Activated CD8-positive, alpha-beta T cell treated with anti-CD3 and anti-CD28 coated beads for 36 hours (primary cell): ENCODE measurements at regions not wholly inside any gene's neighbourhood (a gene's known extent, or its start where the extent isn't known, plus 50 kb on each side); places are given as distances from the start of the nearest gene placed in this dataset.

ENCODE experiments used
- ATAC-seq: fragments of 200-7000 bp; cut with Tn5 transposase; one replicate; pipeline ENCODE4 v1.10.0; 2021; ENCODE audit warnings: mild to moderate bottlenecking, moderate library complexity
- CTCF ChIA-PET: fragments of 350-600 bp; sonication (Branson Sonifier 250); formaldehyde crosslinking; loops from one replicate; lab custom pipeline; 2021; ENCODE audit warnings: antibody characterized with exemption; lab: Charles Lee
- POLR2A ChIA-PET: fragments of 350-600 bp; sonication (Branson Sonifier 250); formaldehyde crosslinking; loops from one replicate; lab custom pipeline; 2021; ENCODE audit warnings: antibody characterized with exemption; lab: Charles Lee
- DNase-seq: peaks from one replicate; pipeline ENCODE4 v3.0.0-alpha.2; 2020
- H3K27ac Mint-ChIP-seq: one replicate; pipeline ENCODE4 v1.8.0; 2021; ENCODE audit warnings: mild to moderate bottlenecking, mixed read lengths
- H3K27me3 Mint-ChIP-seq: one replicate; pipeline ENCODE4 v1.8.0; 2021; ENCODE audit warnings: mixed read lengths
- H3K36me3 Mint-ChIP-seq: one replicate; pipeline ENCODE4 v1.8.0; 2021; ENCODE audit warnings: low read depth, mixed read lengths
- H3K4me1 Mint-ChIP-seq: one replicate; pipeline ENCODE4 v1.8.0; 2021; ENCODE audit warnings: low read depth, mixed read lengths
- H3K4me3 Mint-ChIP-seq: one replicate; pipeline ENCODE4 v1.8.0; 2021; ENCODE audit warnings: mild to moderate bottlenecking, moderate library complexity, mixed read lengths
- H3K9me3 Mint-ChIP-seq: one replicate; pipeline ENCODE4 v1.8.0; 2021; ENCODE audit warnings: mixed read lengths
- CTCF ChIP-seq: fragments of 200-600 bp; IDR thresholded peaks from one replicate; pipeline ENCODE4 v1.8.0; 2022; ENCODE audit warnings: antibody characterized with exemption, mild to moderate bottlenecking
- intact Hi-C: fragments of 100-400 bp; cut with micrococcal nuclease; formaldehyde crosslinking; loops from one replicate; pipeline ENCODE4 v1.10.0; 2022

- CTCF ChIA-PET, result no interaction called here
- DNase-seq, result no peak
Observed at GRCh38 chr14:22329371-22329770, 259.7 kb downstream of the DAD1 start.

GRCh38 chr14:22325676-22326400 is 263.2 kb downstream of the DAD1 start:
- CTCF ChIA-PET, result no interaction called here
- DNase-seq, result no peak
- Mint-ChIP-seq H3K4me1 (no peaks in the 10 kb centered on the region), H3K9me3 (no peaks in the 10 kb centered on the region), H3K36me3 (no peaks in the 10 kb centered on the region), H3K4me3 (no peak overlapping the region), H3K27me3 (no peaks in the 10 kb centered on the region), H3K27ac (no peak overlapping the region)
- POLR2A ChIA-PET, result no interaction called here
- TF ChIP-seq CTCF, result no peak
- no peak for ATAC-seq
- intact Hi-C loops, result loop anchor here (10.0 kb wide), 1 partner anchor 149 kb away; no protein-coding TSS in a partner anchor

More at GRCh38 chr14:22329371-22329770, 259.7 kb downstream of the DAD1 start:
- H3K9me3 Mint-ChIP-seq, result no peaks in the 10 kb centered on the region
- no peak for ATAC-seq
- POLR2A ChIA-PET, result no interaction called here
- no peak overlapping the region for H3K4me3 Mint-ChIP-seq
- no peaks in the 10 kb centered on the region for H3K4me1 Mint-ChIP-seq
- intact Hi-C loops, result loop anchor here (10.0 kb wide), 1 partner anchor 145 kb away; no protein-coding TSS in a partner anchor
- H3K36me3 Mint-ChIP-seq, result no peaks in the 10 kb centered on the region
- H3K27ac Mint-ChIP-seq, result no peak overlapping the region
- no peaks in the 10 kb centered on the region for H3K27me3 Mint-ChIP-seq
- no peak for TF ChIP-seq CTCF

GRCh38 chr14:22320362-22320750 is 268.7 kb downstream of the DAD1 start:
- no peaks in the 10 kb centered on the region for H3K9me3 Mint-ChIP-seq
- CTCF ChIA-PET, result interaction anchor here (1.4 kb wide), 1 partner anchor 15 kb away, joined by 3 read pairs; no protein-coding TSS in a partner anchor
- DNase-seq (no peak), ATAC-seq (no peak)
- no peaks in the 10 kb centered on the region for H3K36me3 Mint-ChIP-seq
- POLR2A ChIA-PET, result interaction anchor here (0.8 to 0.9 kb wide), 2 partner anchors 193 to 236 kb away, joined by 3 to 4 read pairs; no protein-coding TSS in a partner anchor
- H3K4me1 Mint-ChIP-seq, result no peaks in the 10 kb centered on the region
- no peak for TF ChIP-seq CTCF
- H3K27me3 Mint-ChIP-seq, result no peaks in the 10 kb centered on the region
- H3K4me3 Mint-ChIP-seq, result peak overlapping the region; percentile 64
- intact Hi-C loops, result loop anchor here (10.0 kb wide), 1 partner anchor 154 kb away; no protein-coding TSS in a partner anchor
- peak overlapping the region; percentile 71 for H3K27ac Mint-ChIP-seq

- no peaks in the 10 kb centered on the region for H3K4me1 Mint-ChIP-seq
- ATAC-seq (peak; percentile 39), DNase-seq (peak; percentile 32)
- peak overlapping the region; percentile 64 for H3K4me3 Mint-ChIP-seq
- ChIA-PET POLR2A (interaction anchor here (0.8 to 1.0 kb wide), 3 partner anchors 194 to 236 kb away, joined by 3 to 4 read pairs (median 3); no protein-coding TSS in a partner anchor), CTCF (interaction anchor here (1.4 kb wide), 1 partner anchor 16 kb away, joined by 3 read pairs; no protein-coding TSS in a partner anchor)
- no peaks in the 10 kb centered on the region for H3K27me3 Mint-ChIP-seq
- no peaks in the 10 kb centered on the region for H3K9me3 Mint-ChIP-seq
- intact Hi-C loops, result loop anchor here (10.0 kb wide), 1 partner anchor 155 kb away; no protein-coding TSS in a partner anchor
- TF ChIP-seq CTCF, result no peak
- H3K36me3 Mint-ChIP-seq, result no peaks in the 10 kb centered on the region
- peak overlapping the region; percentile 52 for H3K27ac Mint-ChIP-seq
Observed at GRCh38 chr14:22319526-22320361, 269.3 kb downstream of the DAD1 start.
